ENCODE measurements at regions not wholly inside any gene's neighbourhood (a gene's known extent, or its start where the extent isn't known, plus 50 kb on each side); places are given as distances from the start of the nearest gene placed in this dataset.

GRCh38 chr7:85775431-85775830 is 588.6 kb upstream of the SEMA3D start:
- intact Hi-C loops (cut with micrococcal nuclease): no loop called here
- Histone ChIP-seq H3K4me1 (no peaks in the 10 kb centered on the region), H3K9me3 (replicated peaks) (no peaks in the 10 kb centered on the region), H3K27ac (replicated peaks) (no peak overlapping the region), H3K4me3 (no peak overlapping the region), H3K36me3 (no peaks in the 10 kb centered on the region), H3K27me3 (ENCODE audit: low read depth) (no peaks in the 10 kb centered on the region)
- TF ChIP-seq, protein P1, sequence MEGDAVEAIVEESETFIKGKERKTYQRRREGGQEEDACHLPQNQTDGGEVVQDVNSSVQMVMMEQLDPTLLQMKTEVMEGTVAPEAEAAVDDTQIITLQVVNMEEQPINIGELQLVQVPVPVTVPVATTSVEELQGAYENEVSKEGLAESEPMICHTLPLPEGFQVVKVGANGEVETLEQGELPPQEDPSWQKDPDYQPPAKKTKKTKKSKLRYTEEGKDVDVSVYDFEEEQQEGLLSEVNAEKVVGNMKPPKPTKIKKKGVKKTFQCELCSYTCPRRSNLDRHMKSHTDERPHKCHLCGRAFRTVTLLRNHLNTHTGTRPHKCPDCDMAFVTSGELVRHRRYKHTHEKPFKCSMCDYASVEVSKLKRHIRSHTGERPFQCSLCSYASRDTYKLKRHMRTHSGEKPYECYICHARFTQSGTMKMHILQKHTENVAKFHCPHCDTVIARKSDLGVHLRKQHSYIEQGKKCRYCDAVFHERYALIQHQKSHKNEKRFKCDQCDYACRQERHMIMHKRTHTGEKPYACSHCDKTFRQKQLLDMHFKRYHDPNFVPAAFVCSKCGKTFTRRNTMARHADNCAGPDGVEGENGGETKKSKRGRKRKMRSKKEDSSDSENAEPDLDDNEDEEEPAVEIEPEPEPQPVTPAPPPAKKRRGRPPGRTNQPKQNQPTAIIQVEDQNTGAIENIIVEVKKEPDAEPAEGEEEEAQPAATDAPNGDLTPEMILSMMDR (IDR thresholded peaks at IDR 0.05; ENCODE audit: borderline replicate concordance): no peak
- no peak for DNase-seq

GRCh38 chr7:85774986-85775385 is 588.1 kb upstream of the SEMA3D start:
- Histone ChIP-seq H3K4me1 (no peaks in the 10 kb centered on the region), H3K4me3 (no peak overlapping the region), H3K9me3 (replicated peaks) (no peaks in the 10 kb centered on the region), H3K36me3 (no peaks in the 10 kb centered on the region), H3K27ac (replicated peaks) (no peak overlapping the region), H3K27me3 (ENCODE audit: low read depth) (no peaks in the 10 kb centered on the region)
- DNase-seq: no peak
- intact Hi-C loops (cut with micrococcal nuclease): no loop called here
- TF ChIP-seq, protein P1 (IDR thresholded peaks at IDR 0.05; ENCODE audit: borderline replicate concordance): no peak

DNA sequence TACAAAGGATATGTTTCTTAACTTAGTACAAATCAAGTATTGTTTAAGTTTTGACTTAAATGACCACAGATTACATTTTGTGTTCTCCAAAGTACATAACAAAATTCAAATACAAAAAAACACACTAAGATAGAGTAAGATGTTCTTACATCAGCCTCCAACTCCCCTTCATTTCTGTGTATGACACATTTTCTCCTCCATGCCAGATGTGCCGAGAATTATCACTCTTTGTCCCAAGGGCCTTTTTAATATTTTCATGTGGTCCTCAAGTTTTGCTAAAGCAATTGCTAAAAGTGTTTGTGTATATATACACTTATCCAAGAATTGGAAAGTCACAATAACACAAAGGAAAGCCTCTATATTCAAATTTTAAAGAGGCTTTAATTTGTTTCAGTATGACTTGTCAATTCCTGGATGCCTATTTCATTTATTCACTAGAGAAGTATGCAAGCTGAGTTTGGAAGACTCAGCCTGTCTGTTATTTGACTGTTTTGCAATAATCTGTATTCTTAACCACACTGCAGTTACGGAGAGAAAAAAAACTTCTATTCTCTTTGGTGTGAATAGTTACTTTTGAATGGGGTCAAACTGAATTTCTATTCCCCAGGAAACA is 586.4 kb upstream of the SEMA3D start:
- Histone ChIP-seq H3K4me1 (no peaks in the 10 kb centered on the region), H3K9me3 (replicated peaks) (no peaks in the 10 kb centered on the region), H3K27ac (replicated peaks) (no peak overlapping the region), H3K4me3 (no peak overlapping the region), H3K36me3 (no peaks in the 10 kb centered on the region), H3K27me3 (ENCODE audit: low read depth) (no peaks in the 10 kb centered on the region)
- TF ChIP-seq, protein P1 (IDR thresholded peaks at IDR 0.05; ENCODE audit: borderline replicate concordance): no peak
- intact Hi-C loops (cut with micrococcal nuclease): no loop called here
- no peak for DNase-seq

- H3K27me3 ChIP-seq (ENCODE audit: low read depth): no peaks in the 10 kb centered on the region
- intact Hi-C loops (cut with micrococcal nuclease): no loop called here
These were observed 584.7 kb upstream of the SEMA3D start for GRCh38 chr7:85771516-85771915.

GRCh38 chr7:85770332-85770731 is 583.5 kb upstream of the SEMA3D start:
- H3K4me3 ChIP-seq: no peak overlapping the region
- TF ChIP-seq, protein P1 (IDR thresholded peaks at IDR 0.05; ENCODE audit: borderline replicate concordance): no peak
- H3K27me3 ChIP-seq (ENCODE audit: low read depth): no peaks in the 10 kb centered on the region
- intact Hi-C loops (cut with micrococcal nuclease): no loop called here
- no peak for DNase-seq
- H3K4me1 ChIP-seq: no peaks in the 10 kb centered on the region
- H3K9me3 ChIP-seq (replicated peaks): no peaks in the 10 kb centered on the region
- no peaks in the 10 kb centered on the region for H3K36me3 ChIP-seq
- no peak overlapping the region for H3K27ac ChIP-seq (replicated peaks)

More at GRCh38 chr7:85771516-85771915, 584.7 kb upstream of the SEMA3D start:
- no peak for DNase-seq
- Histone ChIP-seq H3K4me3 (no peak overlapping the region), H3K36me3 (no peaks in the 10 kb centered on the region), H3K27ac (replicated peaks) (no peak overlapping the region), H3K4me1 (no peaks in the 10 kb centered on the region), H3K9me3 (replicated peaks) (no peaks in the 10 kb centered on the region)
- TF ChIP-seq, protein P1 (IDR thresholded peaks at IDR 0.05; ENCODE audit: borderline replicate concordance): no peak

Measured in left ventricle myocardium inferior (tissue), 1 donor.